OCI-M1 (cell line): ENCODE measurements at regions not wholly inside any gene's neighbourhood (a gene's known extent, or its start where the extent isn't known, plus 50 kb on each side); places are given as distances from the start of the nearest gene placed in this dataset.

Experiments
- DNase-seq: peaks from one replicate; lab custom pipeline; 2025; lab: John Stamatoyannopoulos, UW

DNA sequence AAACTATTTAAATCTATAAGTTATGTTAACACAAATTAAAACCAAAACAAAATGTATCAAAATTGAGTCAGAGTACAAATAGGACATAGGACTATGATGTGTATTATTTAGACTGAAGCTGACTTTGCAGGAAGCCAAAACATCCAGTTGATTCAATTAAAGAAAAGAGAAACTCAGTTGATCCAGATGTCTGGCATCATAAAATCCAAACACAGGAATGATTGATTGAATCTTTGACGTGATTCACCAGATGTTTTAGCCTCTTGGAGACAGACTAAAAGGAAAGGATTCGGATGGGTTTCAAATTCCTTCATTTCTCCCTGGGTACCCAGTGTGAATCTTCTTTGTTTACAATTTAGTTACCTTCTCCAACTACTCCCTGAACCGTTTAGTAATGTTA lies 272.9 kb downstream of the IRS1 start:
- DNase-seq: no peak

DNA sequence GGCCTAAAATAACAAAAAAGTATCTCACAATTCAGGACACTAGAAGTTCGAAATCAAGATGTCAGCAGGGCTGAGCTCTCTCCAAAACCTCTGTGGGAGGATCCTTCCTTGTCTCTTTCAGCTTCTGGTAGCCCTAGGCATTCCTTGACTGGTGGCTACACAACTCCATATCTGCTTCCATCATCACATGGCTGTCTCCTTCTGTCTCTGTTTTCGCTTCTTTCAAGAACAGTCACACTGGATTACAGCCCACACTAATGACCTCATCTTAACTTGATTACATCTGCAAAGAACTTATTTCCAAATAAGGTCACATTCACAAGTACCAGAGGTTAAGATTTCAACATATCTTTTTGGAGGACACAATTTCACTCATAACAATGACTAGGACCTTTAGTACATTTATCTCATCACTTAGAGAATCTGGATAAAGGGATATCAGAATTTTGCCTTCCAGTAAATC lies 275.2 kb downstream of the IRS1 start:
- peak; percentile 47 for DNase-seq

DNA sequence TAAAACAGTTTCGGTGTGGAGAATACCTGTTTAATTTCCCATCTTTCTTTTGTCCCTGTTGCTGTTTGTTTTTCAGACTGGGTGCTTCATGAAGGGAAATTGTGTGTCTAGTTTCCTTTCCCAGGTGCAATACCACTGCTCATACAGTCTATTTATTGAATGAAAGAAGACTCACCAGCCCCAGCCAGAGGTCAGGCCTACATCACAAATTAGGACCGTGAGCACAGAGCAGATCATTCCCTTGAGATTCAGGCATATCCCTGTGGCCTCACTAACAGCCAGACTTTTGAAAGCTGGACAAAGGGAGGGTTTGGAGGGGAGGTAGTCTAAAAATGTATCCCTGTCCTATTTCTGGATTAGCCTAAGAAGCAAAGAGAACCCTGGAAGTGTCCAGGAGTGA lies 278.9 kb downstream of the IRS1 start:
- no peak for DNase-seq

DNA sequence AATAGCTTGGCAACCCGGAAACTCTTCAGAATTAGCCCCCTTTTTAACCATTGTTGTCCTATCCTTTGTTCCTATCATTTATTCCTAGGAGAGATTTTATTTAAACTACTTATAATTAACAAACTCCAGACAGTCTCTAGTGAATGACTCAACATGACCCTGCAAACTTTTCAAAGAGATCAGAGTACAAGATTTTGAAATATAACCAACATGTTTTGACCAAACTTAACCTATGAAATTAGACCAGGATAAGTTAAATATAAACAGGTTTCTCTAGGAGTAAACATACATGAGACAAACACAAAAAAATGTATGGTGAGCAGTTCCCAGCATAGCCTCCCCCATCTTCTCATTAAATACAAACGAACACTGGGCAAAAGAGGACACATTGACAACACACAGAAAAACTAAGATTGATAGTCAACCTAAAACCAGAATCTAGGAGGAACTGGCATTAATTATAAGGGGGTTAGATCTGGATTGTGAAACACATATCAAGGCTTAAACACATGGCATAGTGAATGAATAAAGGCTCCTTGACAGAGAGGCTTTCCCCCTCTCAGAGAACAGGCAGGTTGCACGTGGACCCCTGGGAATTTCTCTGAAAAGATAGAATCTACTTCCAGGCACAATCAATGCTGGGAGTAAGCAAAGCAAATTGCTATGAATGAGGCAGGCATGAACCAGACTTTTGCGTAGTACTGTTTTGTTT lies 284.1 kb downstream of the IRS1 start:
- no peak for DNase-seq

DNA sequence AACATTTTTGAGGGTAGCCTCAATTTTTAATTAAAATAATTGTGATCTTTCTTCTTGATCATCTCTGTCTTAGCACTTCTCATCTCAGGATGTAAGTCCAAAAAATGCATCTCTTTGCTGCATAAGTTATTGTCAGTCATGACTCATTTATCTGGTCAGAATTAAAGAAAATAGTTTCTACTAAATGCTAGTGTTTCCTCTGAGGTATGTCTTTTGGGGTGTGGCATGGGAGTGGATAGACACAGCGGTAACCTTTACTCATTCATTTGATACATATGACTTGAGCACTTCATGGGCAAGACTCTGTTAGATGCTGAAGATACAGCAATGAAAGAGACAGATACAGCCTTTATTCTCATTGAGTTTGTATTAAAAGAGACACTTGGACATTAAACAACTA lies 284.7 kb downstream of the IRS1 start:
- no peak for DNase-seq

DNA sequence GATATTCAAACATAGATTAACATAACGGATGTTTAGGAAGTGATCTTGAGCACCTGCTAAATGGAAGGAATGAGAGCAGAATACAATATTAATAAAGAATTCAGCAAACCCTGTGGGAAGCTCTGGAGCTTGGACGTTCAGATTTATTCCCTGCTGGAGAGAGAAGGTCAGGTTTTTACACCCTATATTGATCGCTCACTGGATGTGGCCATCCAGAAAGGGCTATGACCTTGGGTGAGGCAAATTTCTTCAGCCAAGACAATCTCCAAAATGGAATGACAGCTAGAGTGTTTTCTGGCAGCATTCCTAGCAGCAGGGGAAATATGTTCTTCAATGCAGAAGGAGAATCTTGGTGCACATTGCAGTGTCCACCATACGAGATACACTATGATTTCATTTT lies 288.3 kb downstream of the IRS1 start:
- no peak for DNase-seq

DNA sequence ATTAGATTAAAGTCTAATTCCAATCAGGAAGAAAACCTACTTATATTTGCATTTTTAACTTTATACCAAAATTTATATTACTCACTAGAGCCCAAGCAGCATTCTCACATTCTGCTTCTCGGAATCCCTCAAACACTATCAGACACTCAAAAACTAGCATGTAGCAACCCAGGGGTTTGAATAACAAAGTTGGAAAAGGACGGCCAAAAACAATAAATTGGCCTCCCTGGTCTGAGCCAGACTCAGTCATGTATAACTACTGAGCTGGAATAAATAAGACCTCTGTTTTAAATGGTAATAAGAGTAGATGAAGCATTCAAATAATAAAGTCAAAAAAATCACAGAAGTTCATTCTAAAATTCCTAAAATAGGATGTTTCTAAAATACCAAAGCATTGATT lies 290.9 kb downstream of the IRS1 start:
- DNase-seq: no peak

DNA sequence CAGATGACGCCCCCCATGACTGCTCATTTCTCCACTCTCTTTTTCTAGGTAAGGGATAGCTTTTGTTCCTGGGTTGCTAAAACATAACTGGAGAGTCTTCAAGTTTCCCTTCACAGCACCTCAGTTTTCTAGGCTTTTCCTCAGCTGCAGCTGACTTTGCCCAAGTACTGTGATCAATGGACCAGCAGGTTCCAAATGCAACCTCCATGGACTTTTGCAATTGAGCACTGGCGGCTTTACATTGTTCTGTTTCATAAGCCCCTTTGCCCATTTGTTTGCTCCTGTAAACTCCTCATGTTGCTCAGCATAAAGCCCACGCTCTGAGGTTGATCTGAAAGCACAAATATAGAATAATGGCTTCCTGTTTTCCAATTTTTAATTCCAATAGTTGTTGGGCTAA lies 291.6 kb downstream of the IRS1 start:
- DNase-seq: no peak

DNA sequence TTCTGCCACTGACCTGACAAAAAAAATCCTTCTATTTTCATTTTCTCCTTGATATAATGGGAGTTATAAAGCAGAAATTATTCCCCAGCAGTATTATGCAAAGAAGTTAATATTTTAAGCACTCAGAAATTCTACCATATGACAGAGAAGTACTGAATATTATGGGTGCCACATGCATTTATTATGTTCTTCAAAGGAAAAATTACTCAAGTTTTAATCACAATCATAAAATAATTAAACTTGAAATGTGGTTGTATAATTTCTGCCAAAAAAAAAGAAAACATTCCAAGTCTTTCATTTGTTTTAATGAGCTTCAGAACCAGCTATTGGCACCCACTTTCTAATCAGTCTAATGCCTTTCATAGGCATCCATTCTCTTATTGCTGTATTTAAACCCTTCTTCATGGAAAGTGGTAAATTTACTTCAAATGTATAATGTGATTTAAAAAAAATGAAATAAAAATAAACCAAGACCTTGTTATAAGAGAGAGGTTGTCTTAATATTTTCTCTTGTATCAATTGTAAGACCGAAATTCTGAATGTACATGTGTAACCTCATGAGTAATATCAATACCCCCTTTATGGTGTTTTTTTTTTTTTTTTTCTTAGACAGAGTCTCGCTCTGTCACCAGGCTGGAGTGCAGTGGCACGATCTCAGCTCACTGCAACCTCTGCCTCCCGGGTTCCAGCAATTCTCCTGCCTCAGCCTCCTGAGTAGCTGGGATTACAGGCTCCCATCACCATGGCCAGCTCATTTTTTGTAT lies 302.3 kb downstream of the IRS1 start:
- DNase-seq: no peak

DNA sequence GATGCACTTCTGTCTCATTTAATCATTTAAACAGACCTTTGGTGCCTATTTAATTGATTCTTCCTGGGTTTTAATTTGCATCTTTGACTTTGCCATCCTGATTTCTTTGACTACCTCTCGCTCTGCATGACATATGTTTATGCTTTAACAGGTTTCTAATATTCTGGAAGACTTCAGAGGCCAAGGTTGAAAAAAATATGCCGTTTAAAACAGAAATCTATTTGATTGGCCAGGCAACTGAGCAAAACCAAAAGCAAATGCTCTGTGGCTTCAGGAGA lies 303.4 kb downstream of the IRS1 start:
- no peak for DNase-seq

DNA sequence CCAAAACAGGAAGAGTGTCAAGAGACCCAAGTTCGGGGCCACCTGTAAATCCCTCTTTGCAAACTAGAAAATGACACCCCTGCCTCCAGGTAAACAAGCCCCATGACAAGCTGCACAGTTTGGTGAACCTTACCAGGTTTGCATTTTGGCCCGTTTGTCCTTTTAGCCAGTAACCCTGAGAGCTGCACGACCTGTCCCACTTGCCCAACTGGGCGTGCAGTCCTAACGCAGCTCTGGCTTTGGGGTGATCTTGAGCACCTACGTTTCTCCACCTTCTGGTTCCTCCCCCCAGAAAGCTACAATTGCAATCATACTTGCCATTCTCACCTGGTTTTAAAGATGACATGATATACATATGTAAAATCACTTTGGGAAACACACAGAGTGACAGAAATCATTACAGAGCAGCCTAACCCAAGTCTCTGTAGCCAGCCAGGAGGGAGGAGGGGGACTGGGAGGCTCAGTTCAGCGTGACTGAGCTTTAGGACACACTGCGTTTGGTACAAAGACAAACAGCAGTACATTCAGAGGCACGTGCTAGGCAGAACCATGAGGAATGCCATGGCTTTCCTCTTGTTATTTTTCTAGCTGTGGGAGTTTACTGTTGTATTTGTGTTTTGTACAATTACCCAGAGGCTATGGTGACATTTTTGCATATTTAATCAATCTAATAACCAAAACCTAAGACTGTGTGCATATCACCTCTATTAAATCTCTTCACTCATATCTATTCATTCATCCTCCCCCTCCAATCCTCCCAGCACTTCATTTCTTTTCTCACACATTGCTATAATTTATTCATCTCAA lies 304.0 kb downstream of the IRS1 start:
- DNase-seq: no peak

DNA sequence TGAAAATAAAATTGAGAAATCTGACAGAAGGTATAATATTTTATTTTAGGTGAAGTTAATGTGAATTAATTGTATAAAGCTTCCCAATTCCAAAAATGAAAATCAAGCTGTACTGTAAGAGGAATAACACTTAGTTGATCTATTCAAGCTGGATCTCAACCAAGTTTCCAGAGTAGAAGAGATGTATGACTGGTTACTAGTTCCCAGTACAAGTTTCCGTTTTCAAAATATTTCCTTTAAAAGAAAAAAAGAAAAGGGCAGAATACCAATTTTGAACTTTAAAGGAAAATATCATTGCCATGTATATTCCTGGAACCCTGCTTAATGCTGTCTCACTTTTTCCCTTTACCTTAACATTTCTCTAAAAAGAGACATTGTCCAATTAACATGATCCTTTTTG lies 308.5 kb downstream of the IRS1 start:
- DNase-seq: no peak

DNA sequence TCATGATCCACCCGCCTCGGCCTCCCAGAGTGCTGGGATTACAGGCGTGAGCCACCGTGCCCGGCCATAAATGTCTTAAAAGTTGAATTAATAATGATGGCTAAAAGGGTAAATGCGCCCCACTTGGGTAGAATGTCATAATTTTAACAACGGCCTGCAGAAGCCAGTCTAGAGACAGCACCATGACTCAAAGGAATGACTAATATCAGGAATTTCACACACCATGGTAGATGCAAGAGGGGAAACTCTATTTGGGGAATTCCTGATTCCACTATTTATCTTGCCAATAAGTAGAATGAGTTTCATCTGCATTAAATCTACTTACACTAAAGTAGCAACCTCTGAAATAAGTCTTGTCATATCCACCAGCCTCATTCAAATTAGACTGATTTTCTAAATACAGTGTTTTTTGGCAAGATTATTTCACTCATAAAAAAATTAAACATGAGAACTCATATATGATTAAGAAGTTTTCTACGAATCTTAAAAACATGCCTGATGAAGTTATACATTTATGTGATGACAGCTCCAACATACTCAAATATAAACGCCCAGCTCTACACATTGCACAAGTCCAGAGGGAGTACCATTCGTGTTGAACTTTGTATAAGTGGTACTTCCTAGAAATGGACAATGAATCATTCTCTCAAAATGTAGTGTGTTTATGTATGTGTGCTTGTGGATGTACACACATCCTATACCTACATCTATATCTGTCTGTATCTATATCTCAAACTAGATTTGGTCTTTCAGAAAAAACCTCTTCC lies 309.7 kb downstream of the IRS1 start:
- no peak for DNase-seq

DNA sequence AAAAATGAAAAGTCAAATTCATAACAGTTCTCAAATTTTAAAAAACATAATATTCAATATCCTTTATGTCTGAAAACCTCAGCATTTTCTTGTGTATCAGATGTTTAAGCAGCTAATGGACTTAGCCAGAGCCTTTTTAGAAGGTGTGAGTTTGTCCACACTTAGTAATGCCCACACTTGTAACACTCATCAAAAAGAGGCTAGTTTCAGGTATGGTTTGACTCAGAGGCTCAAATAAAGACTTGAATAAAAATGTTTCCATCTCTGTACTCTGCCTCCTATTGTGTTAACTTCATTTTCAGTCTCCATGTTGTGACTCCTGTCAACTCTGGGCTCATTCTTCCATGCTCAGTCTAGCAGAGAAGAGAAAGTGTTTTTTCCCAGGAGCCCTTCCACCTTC lies 311.6 kb downstream of the IRS1 start:
- no peak for DNase-seq

DNA sequence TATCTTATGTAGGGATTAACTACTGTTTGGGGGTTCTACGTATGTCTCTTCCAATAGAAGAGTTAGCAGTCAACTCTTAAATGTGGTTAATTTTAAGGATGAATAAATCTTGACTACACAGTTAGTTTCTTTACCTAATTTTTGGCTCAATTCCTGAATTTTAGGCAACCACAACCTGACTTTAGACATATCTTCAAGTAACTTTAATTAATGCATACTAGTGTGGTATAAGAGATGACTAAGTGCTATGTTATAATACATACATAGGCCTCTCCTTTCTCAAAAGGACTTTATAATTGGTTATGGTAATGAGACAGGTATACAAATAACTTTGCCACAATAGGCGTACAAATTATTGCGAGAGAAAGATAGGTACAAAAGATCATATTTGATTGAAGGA lies 312.0 kb downstream of the IRS1 start:
- no peak for DNase-seq

DNA sequence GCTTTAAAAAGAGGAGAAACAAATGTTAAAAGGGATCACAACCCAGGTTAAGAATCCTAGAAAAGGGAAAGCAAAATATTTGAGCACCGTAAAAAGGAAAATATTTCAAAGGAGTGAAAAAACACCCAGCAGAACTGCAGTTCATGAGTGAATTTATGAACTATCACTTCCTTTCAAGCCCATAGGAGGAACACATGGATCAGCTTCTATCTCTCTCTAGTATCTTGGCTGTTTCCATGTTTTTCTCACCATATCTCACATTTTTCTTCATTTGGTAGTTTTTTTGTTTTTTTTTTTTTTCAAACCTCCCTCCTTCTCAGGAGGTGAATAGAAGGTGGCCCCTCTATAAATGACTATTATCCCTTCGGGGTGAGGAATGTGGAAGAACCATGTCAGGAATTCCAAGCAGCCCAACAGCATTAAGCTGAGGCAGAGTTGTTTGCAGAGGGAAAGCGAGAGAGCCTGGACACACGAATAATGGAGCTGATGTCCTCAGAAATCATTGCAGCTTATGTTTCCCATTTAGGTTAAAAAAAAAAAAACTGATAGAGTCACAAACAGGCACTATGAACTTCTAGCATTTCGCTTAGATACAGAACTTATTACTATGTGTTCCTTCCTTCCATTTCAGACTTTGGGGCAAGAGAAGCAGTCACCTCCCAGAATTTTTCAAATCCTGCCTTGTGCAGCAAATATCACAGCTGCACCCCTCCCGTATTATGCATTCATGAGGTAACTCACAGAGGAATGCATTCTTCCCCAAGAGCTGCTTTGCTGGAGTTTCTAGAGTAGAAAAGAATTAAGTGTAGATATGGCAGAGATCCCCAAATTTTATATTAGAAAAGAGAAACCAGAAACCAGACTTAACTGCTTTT lies 315.6 kb downstream of the IRS1 start:
- no peak for DNase-seq

DNA sequence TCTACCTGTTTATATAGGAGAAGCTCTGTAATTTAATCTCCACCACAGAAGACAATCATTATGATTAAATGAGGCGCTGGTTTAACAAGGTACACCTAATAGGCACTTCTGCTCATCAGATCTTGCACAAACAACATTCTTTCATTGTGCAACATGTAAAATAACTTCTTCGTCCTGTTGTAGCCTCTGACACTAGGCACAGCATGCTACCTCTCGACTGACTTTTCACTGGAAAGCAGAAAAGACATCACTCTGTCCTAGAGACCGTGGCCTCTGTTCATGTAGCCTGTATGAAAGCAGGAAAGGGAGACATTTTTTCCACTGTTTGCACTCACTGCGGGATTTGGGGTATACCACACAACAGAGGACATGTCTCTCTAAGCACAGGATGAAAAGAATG lies 316.5 kb downstream of the IRS1 start:
- no peak for DNase-seq

DNA sequence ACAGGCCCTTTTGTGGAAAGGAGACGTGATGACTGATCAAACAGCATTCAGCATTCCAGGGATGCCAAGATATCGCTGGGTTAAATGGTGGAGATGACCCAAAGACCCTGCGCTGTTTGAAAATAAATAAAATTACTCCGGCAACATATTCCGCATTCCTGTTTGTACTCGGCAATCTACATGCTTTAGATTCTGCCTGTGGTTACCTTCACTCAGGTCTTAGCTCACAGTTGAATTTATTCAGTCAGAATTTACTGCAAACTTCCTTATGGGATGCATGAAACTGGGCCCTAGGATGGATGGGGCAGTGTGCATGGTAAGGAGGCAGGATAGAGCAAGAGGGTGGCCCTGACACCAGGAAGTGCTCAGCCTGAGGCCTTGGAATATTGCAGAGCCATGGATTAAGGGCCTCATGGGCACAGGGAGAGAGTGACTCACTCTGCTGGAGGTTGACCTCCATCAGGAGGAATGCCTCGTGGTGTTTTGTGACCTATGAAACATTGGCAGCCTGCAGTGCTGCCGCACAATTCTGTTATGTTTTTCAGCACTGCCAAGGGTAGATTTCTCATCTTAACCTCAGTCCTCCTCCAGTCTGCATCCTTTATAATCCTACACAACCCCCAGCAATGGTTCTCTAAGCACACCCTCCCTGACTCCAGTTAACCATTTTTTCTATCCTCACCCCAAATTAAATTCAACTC lies 321.4 kb downstream of the IRS1 start:
- no peak for DNase-seq

DNA sequence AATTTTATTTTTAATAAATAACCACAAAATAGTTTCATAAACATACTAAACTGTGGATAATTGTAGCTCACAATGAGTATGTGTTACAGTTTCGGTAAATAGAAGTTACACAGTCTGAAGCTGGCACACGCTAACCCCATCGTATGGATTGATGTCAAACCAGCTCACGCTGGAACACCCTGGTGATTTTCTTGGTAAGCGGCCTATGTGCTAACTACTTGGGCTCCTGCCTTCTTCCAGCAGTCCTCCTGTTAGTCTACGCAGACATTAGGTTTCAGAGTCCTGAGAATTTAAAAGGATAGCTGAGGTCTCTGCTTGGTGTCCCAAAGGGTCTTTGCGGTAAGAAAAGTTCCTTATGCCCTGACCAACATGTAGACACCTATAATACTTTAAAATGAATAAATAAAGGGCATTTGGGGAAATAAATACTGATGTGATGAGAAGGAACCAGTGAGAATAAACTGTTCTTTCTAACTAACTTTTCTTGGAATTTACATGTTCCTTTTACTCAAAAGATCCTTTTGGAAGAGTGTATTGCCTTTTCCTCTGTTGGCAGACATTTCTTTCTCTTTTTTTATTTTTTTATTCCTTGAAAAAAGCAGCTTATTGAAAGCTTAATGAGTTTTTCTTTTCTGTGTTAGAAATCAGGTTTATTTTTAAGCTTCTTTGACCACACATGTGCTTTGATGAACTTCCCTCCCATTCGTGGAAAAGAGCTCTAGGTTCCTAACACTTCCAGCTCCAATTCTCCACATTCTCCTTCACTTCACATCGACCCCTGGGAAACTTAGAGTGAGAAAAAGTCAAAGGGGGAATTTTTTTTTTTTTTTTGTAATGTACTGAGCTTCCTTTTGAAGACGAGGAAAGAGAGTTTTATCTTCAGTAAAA lies 322.2 kb downstream of the IRS1 start:
- DNase-seq: no peak

DNA sequence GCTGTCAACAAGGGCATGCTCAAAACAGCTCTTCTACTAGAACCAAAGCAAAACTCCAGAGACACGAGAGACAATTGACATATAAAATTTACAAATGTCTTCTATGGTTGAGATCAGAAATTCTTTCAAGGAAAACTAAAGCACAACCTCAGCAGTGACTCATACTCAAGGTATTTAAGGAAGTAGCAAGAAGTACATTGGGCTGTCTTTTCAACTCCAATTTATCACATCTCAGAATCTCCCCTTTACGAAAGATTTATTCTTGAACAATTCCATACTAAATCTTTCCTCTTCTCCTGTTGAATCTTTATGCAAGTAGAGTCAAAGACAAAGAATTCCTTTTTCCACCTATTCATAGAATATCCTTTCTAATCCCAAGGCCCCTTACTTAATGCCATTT lies 324.0 kb downstream of the IRS1 start:
- no peak for DNase-seq
